Activated CD4-positive, alpha-beta T cell treated with anti-CD3 and anti-CD28 coated beads, Interleukin-2, amount 50 U/mL, for 4 hours (primary cell): ENCODE measurements at regions not wholly inside any gene's neighbourhood (a gene's known extent, or its start where the extent isn't known, plus 50 kb on each side); places are given as distances from the start of the nearest gene placed in this dataset.

Experiments used
- DNase-seq, 2 experiments: peaks; one replicate each; pipeline ENCODE4 v3.0.0-alpha.2; 2020

GRCh38 chr20:22366631-22367030, 217.7 kb downstream of the FOXA2 start:
- DNase-seq = no peak

- DNase-seq = no peak
Observed at GRCh38 chr20:22354647-22355046, 229.7 kb downstream of the FOXA2 start.

- no peak for DNase-seq
Observed at GRCh38 chr20:22353586-22353985, 230.8 kb downstream of the FOXA2 start.

GRCh38 chr20:22352019-22352418, 232.4 kb downstream of the FOXA2 start:
- DNase-seq = no peak

GRCh38 chr20:22350624-22351023, 233.7 kb downstream of the FOXA2 start:
- DNase-seq = no peak

- DNase-seq = no peak
Observed at GRCh38 chr20:22348010-22348409, 236.4 kb downstream of the FOXA2 start.

- no peak for DNase-seq
Observed at GRCh38 chr20:22346716-22347115, 237.7 kb downstream of the FOXA2 start.

- DNase-seq = no peak
Observed at GRCh38 chr20:22343612-22344011, 240.8 kb downstream of the FOXA2 start.

- DNase-seq = no peak
Observed at GRCh38 chr20:22342410-22342809, 242.0 kb downstream of the FOXA2 start.

- DNase-seq = no peak
Observed at GRCh38 chr20:22341508-22341907, 242.9 kb downstream of the FOXA2 start.

- DNase-seq = no peak
Observed at GRCh38 chr20:22339946-22340345, 244.4 kb downstream of the FOXA2 start.

- no peak for DNase-seq
Observed at GRCh38 chr20:22339091-22339881, 245.1 kb downstream of the FOXA2 start.

GRCh38 chr20:22338140-22338708, 246.1 kb downstream of the FOXA2 start:
- no peak for DNase-seq

GRCh38 chr20:22335210-22335609, 249.2 kb downstream of the FOXA2 start:
- no peak for DNase-seq

GRCh38 chr20:22333885-22334545, 250.4 kb downstream of the FOXA2 start:
- peak in 1 of 2 experiments; percentile 8 for DNase-seq

- no peak for DNase-seq
Observed at GRCh38 chr20:22324505-22324904, 259.9 kb downstream of the FOXA2 start.

GRCh38 chr20:22322513-22322912, 261.9 kb downstream of the FOXA2 start:
- DNase-seq = no peak

GRCh38 chr20:22321191-22321590, 263.2 kb downstream of the FOXA2 start:
- DNase-seq = no peak

GRCh38 chr20:22320245-22320915, 264.0 kb downstream of the FOXA2 start:
- DNase-seq = no peak

- no peak for DNase-seq
Observed at GRCh38 chr20:22315771-22316170, 268.6 kb downstream of the FOXA2 start.

GRCh38 chr20:22315073-22315472, 269.3 kb downstream of the FOXA2 start:
- DNase-seq = no peak

GRCh38 chr20:22312744-22313346, 271.5 kb downstream of the FOXA2 start:
- DNase-seq = no peak

GRCh38 chr20:22308934-22309333, 275.4 kb downstream of the FOXA2 start:
- no peak for DNase-seq
